GM15510 (cell line): ENCODE measurements at regions not wholly inside any gene's neighbourhood (a gene's known extent, or its start where the extent isn't known, plus 50 kb on each side); places are given as distances from the start of the nearest gene placed in this dataset.

Experiments used
- POLR2A ChIP-seq: IDR thresholded peaks from 3 replicates; pipeline ENCODE4 v1.6.1; 2011; ENCODE audit warnings: borderline replicate concordance; ENCODE audit not compliant: insufficient read length; ENCODE audit errors: extremely low read depth

DNA sequence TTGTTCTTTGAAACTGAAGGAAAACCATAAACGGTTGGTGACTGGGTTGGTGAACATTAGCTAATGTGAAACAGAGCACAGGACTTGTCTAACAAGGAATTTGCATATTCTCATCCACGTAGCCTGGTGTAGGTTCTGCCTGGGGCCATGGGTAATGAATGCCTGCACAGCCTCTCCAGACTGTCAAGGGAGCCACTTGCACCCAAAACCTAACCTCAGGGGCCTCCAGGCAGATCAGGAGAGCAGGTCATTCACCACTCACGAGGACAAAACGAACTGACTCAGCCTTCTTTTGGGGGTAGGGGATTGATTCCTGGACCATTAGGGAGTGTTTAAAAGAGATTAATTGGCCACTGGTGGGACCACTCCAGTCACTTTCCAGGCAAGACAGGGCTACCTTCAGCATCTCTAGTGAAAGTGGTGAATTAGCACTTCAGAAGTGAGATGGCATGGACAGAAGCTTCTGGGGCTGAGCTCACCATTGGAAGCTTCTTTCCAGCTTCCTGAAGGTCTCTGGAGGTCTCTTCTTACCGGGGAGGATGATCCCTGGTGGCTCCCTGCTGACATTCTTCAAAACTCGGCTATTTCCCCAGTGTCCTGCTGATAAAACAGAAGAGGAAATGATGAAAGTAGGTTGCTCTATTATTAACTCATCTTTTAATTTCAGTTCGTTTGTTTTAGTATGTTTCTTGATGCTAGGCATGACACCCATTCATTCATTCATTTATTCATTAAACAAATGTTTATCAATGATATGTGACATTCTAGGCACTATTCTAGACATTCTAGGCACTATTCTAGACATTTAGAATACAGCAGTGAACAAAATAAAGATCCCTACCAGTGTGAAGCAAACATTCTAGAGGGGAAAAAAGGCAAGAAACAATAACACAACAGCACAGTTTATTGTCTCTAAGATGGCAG lies 104.5 kb upstream of the LNX1 start:
- TF ChIP-seq POLR2A, result peak; percentile 23

DNA sequence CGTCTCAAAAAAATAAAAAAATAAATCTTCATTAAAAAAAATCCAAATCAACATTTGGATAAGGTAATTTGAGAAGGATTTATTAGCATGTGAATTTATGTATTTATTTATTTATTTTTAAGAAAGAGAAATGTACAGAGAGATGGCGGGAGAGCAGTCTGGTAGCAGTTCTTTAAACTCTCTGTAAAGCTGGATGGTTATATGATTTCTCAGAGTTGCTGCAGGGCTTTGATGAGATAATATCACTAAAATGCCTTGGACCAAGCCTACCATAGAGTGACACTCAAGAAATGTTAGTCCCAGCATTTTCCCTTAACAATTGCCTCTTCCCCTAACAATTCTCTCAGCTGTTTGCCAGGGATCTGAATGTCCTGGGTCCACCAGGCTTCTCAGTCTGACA lies 103.4 kb upstream of the LNX1 start:
- TF ChIP-seq POLR2A, result no peak

DNA sequence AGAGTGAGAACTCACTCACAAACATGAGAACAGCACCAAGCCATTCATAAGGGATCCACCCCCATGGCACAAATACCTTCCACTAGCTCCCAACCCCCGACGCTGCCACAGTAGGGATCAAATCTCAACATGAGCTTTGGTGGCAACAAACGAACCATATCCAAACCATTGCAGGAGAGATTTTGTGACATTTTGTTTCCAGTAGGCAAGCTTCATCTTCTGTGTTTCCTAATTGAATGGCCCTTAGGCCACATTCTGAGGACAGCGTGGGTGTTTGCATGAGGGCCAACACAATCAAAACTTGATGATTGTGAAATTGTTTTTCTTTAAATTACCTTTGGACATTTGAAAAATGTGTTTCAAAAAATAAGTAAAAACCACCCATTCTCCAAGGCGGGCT lies 102.6 kb upstream of the LNX1 start:
- no peak for TF ChIP-seq POLR2A

DNA sequence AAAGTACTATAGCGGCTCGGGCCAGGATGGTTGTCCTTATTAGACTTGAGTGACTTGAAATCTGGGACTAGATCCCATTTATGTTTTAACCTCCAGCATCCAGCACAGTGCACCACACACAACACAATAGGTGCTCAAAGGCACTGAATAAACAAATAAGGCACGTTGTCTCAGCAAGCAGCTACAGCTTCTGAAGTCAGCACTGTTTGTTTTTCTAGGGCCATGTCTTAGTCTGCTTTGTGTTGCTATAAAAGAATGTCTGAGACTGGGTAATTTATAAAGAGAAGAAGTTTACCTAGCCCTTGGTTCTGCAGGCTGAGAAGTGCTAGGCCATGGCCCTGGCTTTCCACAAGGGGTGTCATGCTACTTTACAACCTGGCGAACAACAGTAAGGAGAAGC lies 102.1 kb upstream of the LNX1 start:
- TF ChIP-seq POLR2A, result no peak

DNA sequence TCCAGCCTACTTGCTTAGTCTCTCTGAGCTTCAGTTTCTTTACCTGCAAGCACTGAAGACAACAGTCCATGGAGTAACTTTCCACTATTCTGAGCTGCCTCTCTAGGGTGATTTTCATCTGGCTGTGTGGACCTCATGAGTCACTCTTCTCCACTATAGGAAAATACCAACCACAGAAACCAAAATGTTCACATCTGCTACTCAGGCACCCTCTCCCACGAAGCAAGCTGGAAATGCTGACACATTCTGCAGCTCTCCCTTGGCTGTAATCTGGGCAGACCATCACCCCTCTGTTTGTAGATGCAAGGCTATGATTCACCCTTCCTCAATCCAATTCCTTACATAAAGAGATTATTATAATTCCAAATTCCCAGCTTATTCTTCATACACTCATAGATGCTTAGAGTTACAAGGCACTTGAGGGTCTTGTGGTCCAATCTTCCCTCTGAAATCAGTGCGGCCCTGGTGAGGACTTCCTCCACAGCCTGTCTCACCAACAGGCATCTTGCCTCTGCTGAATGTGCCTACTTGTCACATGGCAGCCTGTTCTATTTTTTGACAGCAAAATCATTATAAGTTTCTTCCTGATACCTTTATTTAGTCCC lies 97.0 kb upstream of the LNX1 start:
- TF ChIP-seq POLR2A, result no peak

DNA sequence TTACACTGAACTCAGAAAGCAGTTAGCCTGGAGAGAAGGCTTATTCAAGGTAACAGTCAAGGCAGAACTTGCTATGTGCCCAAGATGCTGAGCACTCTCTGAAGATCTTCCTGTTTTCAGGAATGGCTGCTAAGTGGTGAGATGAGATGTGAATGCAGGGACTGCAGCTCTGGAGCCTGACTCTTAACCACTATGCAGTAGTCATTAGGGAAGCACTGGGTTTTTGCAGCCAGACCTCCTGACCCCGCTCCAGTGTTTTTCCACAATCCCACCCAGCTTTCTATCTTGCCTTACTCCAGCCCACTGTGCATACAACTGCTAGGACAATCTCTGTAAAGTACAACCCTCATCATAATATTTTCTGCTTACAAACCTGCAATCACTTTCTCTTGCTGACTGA lies 95.2 kb upstream of the LNX1 start:
- no peak for TF ChIP-seq POLR2A

DNA sequence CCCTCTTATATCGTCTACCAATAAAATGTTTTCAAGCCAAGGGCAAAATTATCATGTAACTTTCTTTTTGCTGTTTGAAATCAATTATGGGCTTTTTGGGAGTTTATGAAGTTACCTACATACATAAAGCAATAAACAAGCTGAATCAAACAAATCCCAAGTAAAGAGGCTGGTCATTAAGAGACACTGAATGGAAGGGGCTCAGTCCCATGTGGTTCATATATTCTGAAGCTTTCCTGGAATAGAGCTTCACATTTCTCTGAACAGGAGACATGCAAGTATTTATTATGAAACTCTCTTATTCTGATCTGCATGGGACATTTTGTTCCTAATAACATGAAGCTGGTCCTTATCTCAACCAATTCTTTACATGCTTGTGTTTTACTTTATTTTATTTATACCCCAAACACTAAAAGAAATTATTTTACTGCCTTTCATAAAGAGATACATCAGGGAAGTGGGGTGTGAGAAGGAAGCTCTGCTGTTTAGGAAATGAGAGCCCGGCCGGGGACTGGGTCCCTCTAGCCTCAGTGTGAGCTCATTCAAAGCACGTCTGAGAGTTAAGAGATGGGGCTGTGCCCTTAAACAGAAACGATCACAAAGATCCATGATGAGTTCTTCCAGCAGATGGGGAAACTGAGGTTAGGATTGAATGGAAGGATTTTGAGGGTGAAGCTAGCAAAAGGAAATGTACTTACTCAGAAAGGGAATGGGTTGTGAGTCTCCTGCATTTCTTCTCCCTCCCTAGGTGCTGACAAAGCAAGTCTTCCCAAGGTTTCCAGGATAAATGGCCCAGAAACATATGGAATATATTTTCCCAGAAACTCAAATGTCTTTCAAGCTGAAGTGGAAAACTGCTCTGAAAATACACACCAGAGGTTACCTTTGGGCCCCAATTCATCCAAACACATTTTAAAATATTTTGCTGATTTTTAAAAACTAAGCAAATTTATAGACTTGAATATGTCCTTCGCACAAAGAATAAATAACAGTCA lies 93.1 kb upstream of the LNX1 start:
- no peak for TF ChIP-seq POLR2A

DNA sequence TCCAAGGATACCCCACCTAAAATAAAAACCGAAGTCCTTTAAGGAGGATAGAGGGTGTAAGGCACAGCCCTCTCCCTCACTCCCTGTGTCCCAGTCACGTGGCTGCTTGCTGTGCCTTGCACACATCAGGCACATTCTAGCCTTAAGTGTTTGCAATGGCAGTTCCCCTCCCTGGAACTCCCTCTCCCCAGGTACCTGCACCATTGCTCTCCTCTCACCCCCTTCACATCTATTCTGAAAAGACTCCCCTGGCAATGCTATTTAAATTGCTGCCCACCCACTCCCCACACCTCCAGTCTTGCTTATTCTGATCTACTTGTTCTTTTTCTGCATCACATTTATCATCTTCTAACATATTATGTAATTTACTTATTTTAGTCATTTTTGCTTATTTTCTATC lies 91.6 kb upstream of the LNX1 start:
- no peak for TF ChIP-seq POLR2A

DNA sequence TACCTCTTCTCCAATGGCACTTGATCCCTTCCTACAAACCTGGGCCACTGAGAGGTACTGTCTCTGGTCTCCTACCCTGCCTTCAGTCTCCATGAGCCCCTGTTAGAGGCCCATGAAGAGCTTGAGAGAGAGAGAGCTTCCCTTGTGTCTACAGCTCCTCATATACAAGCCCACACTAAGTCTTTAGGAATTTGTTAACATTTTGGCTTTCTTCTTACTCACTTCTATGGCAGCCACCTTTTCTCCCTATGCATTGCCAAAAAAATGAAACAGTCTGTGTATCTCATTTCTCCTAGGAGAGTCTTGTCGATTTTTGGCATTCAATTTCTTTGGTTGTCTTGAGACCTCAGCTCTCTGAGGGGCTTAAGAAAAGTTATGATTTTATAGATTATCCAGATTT lies 90.9 kb upstream of the LNX1 start:
- no peak for TF ChIP-seq POLR2A

DNA sequence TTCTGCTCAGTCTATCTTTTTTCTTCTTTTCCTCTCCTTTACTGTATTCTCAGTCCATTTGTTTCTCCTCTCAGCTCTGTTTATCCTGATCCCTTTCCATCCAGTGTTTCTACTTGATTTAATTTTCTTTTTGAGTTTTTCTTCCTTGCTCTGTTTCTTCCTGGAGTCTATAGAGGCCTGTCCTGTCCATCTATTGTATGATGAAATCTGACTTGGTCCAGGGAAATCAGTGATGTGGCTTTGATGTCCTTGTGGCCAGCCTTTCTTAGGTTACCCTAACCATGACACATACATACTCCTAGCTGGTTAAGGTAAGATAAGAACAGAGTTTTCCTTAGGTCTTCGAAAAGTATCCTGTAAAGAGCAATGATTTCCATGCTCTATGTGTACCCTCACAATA lies 89.3 kb upstream of the LNX1 start:
- no peak for TF ChIP-seq POLR2A

DNA sequence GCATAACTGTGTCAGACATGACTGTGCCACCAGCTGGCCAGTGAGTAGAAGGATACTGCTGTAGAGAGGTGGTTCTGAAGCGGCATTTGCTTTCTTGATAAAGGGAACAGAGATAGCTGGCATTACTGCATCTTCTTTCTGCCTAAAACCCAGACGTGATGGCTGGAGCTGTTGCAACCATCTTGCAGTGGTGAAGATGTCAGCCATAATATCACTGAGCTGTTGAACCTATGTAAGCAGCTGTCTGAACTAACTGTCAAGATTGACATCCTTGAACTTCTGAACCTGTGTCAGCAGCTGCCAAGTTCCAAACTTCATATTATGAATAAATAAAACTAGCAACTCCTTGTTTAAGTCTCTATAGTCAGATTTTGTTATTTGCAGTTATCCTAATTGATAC lies 88.9 kb upstream of the LNX1 start:
- no peak for TF ChIP-seq POLR2A

DNA sequence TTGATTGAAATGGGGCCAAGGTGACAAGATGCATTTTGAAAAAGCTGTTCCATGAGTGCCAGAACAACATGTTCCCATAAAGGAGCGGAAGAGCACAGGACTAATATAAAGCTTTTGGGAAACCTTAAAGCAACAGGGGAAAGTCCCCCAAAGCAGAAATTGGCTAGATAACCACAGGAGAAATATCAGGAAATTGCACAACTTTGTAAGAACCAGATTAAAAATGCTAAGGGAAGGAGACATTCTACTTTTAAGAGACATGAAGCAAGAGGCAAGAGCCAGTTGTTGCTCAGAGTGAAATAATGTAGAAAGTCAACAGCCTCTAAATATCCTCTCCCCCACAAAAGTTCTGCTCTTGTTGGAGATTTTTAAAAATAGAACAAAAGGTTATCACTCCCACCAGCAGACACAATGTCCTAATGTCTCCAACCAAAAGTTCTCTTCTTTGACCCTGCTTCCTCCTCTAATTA lies 85.2 kb upstream of the LNX1 start:
- TF ChIP-seq POLR2A, result no peak

DNA sequence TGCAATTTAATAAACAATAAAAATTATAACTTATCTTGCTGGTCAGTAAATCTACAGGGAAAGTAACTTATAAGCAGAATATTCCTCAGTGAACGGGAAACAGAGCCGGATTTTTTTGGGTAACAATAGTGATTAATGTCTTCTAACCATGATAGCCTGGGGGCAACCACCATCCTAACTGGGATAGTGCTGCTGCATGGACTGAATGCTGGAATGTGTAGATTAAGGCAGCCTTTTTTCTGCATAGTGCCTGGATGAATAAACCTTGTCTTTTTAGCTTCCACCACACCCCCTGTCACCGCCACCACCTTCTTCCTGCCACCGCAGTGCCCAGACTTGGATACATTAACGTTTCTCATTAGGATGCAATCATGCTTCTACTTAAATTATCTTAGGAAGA lies 83.6 kb upstream of the LNX1 start:
- TF ChIP-seq POLR2A, result no peak

DNA sequence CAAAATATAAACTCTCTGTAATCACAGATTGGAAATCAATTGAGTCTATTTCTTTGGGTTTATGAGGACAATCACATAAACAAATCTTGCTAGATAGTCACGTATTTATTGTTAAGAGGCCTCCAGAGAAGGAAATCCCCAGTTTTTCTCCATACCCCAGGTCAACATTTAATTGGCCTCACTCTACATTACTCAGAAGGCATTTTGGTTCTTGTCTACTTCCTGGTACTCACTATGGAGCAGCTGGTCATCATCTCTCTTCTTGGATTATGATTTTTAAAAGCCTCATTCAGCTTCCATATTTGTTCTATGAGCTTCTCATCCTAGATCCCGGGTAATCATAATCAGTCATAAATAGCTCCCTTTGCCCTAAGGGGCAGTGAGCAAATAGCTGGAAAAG lies 81.6 kb upstream of the LNX1 start:
- no peak for TF ChIP-seq POLR2A

DNA sequence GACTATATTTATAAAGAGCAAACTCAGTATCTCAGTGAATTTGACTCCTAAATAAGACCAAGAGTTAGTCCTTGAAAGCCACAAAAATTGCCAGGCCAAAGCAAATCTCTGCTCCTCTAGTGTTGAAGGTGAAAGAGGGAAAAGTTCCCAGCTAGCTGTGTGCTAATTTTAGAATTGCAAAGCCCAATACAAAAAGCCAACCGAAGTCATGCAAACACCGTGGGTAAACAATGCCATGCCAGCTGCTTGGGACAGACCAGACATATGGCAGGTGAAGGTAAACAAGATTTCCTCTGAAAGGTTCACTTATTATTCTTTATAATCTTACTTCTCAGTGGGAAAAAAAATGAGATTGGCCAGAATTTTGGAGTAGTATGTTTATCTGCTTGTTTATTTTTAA lies 80.5 kb upstream of the LNX1 start:
- TF ChIP-seq POLR2A, result no peak
